Endothelial cell (in vitro differentiated cells): ENCODE measurements at regions not wholly inside any gene's neighbourhood (a gene's known extent, or its start where the extent isn't known, plus 50 kb on each side); places are given as distances from the start of the nearest gene placed in this dataset.

Experiments used
- DNase-seq: peaks from one replicate; pipeline ENCODE4 v3.0.0; 2021; ENCODE audit warnings: low spot score
- H3K27ac Mint-ChIP-seq: one replicate; pipeline ENCODE4 v1.8.0; 2021; ENCODE audit warnings: mixed read lengths, inconsistent platforms; ENCODE audit not compliant: unreplicated experiment
- H3K27me3 Mint-ChIP-seq: one replicate; pipeline ENCODE4 v1.8.0; 2021; ENCODE audit warnings: mild to moderate bottlenecking, moderate library complexity, mixed read lengths, inconsistent platforms; ENCODE audit not compliant: unreplicated experiment
- H3K36me3 Mint-ChIP-seq: one replicate; pipeline ENCODE4 v1.8.0; 2021; ENCODE audit warnings: mild to moderate bottlenecking, low read depth, mixed read lengths, inconsistent platforms; ENCODE audit not compliant: unreplicated experiment
- H3K4me1 Mint-ChIP-seq: one replicate; pipeline ENCODE4 v1.8.0; 2021; ENCODE audit warnings: mild to moderate bottlenecking, mixed read lengths, inconsistent platforms; ENCODE audit not compliant: unreplicated experiment
- H3K4me3 Mint-ChIP-seq: one replicate; pipeline ENCODE4 v1.8.0; 2021; ENCODE audit warnings: mild to moderate bottlenecking, mixed read lengths, inconsistent platforms; ENCODE audit not compliant: unreplicated experiment
- H3K9me3 Mint-ChIP-seq: one replicate; pipeline ENCODE4 v1.8.0; 2021; ENCODE audit warnings: mixed read lengths, inconsistent platforms; ENCODE audit not compliant: unreplicated experiment
- CTCF ChIP-seq: fragments of 200-600 bp; sonication (generic); IDR thresholded peaks from one replicate; pipeline ENCODE4 v1.5.0; 2021; ENCODE audit warnings: antibody characterized with exemption; ENCODE audit not compliant: unreplicated experiment

- no peaks in the 10 kb centered on the region for H3K9me3 Mint-ChIP-seq
- no peaks in the 10 kb centered on the region for H3K27me3 Mint-ChIP-seq
- TF ChIP-seq CTCF: no peak
- H3K27ac Mint-ChIP-seq: no peak overlapping the region
- no peaks in the 10 kb centered on the region for H3K4me1 Mint-ChIP-seq
- no peaks in the 10 kb centered on the region for H3K36me3 Mint-ChIP-seq
- DNase-seq: no peak
- H3K4me3 Mint-ChIP-seq: no peak overlapping the region
These were observed 63.7 kb upstream of the TPRG1 start for GRCh38 chr3:189108067-189108466.

GRCh38 chr3:189108735-189109134 lies 63.0 kb upstream of the TPRG1 start:
- no peak for DNase-seq
- Mint-ChIP-seq H3K4me1 (no peaks in the 10 kb centered on the region), H3K27ac (no peak overlapping the region), H3K9me3 (no peaks in the 10 kb centered on the region), H3K27me3 (no peaks in the 10 kb centered on the region), H3K4me3 (no peak overlapping the region), H3K36me3 (no peaks in the 10 kb centered on the region)
- no peak for TF ChIP-seq CTCF

- H3K9me3 Mint-ChIP-seq: no peaks in the 10 kb centered on the region
- no peaks in the 10 kb centered on the region for H3K4me1 Mint-ChIP-seq
- no peaks in the 10 kb centered on the region for H3K27me3 Mint-ChIP-seq
- H3K36me3 Mint-ChIP-seq: no peaks in the 10 kb centered on the region
- no peak for DNase-seq
- no peak for TF ChIP-seq CTCF
- H3K4me3 Mint-ChIP-seq: no peak overlapping the region
- no peak overlapping the region for H3K27ac Mint-ChIP-seq
These were observed 62.6 kb upstream of the TPRG1 start for GRCh38 chr3:189109145-189109544.

GRCh38 chr3:189117087-189117486 lies 54.7 kb upstream of the TPRG1 start:
- H3K4me3 Mint-ChIP-seq: no peak overlapping the region

GRCh38 chr3:189118896-189119295 lies 52.9 kb upstream of the TPRG1 start:
- H3K27ac Mint-ChIP-seq: no peak overlapping the region
- no peak overlapping the region for H3K4me3 Mint-ChIP-seq
- no peaks in the 10 kb centered on the region for H3K9me3 Mint-ChIP-seq
- no peak for DNase-seq
- no peaks in the 10 kb centered on the region for H3K36me3 Mint-ChIP-seq
- no peaks in the 10 kb centered on the region for H3K27me3 Mint-ChIP-seq
- no peaks in the 10 kb centered on the region for H3K4me1 Mint-ChIP-seq
- TF ChIP-seq CTCF: no peak

More at GRCh38 chr3:189117087-189117486, 54.7 kb upstream of the TPRG1 start:
- H3K4me1 Mint-ChIP-seq: no peaks in the 10 kb centered on the region
- no peaks in the 10 kb centered on the region for H3K27me3 Mint-ChIP-seq
- H3K9me3 Mint-ChIP-seq: no peaks in the 10 kb centered on the region
- H3K27ac Mint-ChIP-seq: no peak overlapping the region
- H3K36me3 Mint-ChIP-seq: no peaks in the 10 kb centered on the region
- TF ChIP-seq CTCF: no peak
- DNase-seq: no peak
